LoVo (cell line): ENCODE measurements at regions not wholly inside any gene's neighbourhood (a gene's known extent, or its start where the extent isn't known, plus 50 kb on each side); places are given as distances from the start of the nearest gene placed in this dataset.

ENCODE experiments used
- DNase-seq: peaks from one replicate; pipeline ENCODE4 v3.0.0-alpha.2; 2016; ENCODE audit warnings: low spot score

DNA sequence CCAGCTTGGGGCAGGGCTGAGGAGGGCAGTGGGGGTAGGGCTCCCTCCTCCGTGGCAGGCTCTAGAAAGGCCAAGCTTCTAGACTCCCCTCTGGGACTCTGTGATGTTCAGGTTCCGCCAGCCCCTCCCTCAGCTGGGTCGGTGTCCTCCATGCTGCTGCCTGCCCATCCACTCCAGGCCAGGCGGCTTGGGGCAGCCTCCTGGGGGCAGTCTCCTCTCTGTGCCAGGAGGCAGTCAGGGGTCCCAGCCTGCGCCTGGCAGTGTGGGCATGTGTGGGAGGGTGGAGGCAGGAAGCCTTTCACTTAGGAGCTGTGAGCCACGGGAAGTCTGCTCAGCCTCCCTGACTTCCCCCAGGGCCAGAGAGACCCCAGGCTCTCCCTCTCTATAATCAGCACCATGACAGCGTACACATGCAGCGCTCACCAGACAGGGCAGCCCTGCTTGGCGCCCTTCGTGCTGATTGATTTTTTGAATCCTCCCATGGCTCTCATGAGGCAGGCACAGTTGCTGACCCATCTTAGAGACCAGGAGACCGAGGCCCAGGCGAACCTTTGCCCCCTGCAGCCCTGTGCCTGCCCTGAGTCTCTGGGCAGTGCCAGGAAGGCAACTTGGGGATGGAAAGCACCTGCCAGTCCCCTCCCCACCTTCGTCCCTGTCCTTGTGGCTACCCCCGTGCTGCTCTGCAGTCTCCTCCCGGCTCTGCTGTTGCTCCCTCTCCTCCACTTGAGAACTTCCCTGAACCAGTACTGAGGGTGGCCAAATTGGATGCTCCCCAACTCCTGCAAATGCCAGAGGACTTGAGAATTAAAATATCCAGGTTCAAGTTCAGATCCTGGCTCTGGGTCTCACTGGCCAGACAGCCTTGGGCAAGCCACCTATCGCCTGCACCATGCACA, 234.7 kb upstream of the GSE1 start:
- no peak for DNase-seq

DNA sequence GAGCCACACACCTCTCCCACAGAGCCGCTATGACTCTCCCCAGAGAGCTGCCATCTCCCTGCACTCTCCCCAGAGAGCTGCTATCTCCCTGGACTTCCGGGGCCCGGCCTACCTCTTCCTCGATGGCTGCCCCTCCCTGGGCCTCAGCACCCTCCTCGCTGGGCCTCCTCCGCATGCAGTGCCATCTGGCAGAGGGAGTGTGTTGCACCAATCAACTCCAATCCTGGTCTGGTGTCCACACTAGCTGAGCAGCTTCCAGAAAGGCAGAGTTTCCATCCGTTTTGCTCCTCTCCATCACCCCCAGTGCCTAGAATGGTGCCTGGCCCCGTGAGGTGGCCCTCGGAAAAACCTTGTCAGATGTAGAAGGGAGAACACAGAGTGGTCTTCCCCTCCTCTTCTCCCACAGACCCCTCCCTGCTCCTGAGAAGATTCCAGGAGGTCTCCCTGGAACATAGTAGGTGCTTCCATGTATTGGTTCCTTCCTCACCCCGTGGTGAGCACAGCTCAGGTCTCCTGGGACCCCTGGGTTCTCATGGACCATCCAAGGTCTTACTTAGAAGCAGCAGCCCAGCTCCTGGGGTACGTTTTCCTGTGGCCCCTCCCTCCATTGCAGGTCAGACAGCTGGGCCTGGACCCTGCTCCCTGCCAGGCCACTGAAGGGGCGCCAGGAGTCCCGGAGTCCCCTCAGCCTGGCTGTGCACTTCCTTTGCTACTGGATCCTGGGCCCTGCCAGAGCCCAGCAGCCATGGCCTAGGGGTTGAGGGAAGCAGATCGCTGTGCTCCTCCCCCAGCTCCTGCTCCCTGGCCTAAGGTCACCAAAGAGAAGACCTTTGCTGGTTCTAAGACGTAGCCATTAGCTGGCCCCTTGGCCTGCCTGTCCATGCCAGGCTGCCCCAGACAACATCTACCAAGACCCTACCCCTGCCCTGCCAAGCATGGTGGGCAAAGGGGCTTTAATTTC, 233.8 kb upstream of the GSE1 start:
- DNase-seq = no peak

DNA sequence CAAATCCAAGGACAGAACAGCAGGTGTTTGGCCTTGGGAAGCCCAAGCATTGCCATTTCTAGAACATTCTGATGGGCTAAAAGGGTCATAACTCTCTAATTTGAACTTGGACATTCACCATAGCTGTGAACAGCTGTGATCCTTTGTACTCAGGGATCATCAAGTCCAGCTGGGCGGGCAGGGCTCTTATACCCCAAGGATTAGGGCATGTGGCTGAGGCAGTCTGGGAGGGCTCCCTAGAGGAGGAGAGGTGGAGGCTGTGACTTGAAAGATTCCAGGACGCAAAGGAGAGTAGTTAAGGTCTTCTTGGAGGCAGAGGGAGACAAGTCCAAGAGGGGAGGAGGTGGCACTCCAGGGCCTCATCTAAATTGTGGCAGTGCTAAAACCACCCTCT, 233.1 kb upstream of the GSE1 start:
- DNase-seq = no peak

DNA sequence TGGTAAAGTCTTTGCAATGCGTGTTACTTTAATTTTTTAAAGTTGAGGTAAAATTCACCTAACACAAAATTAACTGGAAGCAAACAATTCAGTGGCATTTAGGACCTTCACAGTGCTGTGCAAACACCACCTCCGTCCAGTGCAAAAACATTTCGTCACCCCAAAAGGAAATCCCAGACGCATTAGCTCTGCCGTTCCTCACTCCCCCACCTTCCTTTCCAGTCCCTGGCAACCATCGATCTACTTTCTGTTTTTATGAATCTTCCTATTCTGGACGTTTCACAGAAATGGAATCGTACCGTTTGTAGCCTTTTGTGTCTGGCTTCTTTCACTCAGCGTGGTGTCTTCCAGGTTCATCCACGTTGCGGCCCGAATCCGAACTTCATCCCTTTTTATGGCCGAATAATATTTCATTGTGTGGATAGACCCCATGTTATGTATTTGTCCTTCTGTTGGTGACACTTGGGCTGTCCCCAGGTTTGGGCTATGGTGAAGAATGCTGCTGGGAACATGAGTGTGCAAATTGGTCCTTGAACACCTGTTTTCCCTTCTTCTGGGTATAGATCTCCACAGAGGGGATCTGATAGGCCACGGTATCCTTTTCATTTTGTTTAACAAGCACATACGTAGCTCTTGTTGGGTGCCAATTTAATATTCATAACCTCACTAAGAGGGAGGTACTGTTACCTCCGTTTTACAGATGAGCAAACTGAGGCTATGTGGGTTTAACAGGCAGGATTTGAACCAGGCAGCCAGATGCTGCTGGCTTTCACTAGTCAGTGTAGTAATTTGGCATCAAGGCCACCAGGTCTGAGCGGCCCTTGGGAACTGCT, 232.0 kb upstream of the GSE1 start:
- no peak for DNase-seq

DNA sequence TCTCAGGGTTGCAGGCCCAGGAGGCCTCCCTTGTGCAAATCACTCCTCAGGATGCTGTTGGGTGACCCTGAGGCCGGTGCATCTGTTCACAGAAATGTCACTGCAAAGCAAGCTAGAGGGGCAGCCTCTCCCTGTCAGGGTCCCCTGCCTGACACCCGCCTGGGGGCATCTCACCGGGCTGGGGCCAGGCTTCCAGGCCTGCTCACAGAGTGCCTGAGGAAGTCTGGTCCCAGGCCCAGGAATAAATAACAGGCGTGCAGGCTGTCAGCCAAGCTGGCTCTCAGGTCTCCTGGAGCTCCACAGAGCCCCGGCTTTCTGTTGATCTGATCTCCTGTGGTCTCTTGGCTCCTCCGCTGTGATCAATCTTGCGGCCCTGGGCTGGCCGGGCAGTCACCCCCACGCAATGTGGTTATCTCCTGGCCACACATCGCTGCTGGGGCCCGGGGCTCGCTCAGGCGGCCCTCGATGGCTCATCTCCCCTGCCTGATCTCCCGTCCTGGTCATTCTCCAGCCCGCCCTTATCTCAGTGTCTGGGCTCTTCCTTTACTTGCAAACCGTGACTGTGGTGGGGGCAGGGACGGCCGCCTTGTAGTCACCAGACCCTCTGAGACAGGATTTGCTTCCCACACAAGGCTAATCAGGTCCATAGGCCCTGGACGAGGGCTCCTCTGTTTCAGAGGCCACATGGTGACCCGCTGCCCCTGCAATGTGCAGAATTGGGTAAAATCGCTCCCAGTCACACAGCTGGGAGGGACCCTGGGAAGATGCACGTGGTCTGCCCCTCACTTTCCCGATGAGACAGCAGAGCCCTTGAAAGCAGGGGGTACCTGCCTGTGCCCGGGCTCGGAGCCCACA, 231.2 kb upstream of the GSE1 start:
- no peak for DNase-seq

DNA sequence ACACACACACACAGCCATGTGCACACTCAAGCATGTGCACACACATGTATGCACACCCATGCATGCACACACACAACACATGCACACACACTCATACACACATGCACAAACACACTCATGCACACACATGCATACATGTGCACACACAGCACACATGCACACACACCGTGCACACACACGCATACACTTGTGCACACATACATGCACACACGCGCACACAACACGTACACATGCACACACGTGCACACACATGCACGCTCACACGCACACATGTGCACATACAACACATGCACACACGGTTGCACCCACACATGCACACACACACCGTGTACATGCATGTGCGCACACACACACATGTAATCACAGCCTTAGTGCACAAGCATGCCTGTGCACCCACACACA, 230.4 kb upstream of the GSE1 start:
- no peak for DNase-seq

DNA sequence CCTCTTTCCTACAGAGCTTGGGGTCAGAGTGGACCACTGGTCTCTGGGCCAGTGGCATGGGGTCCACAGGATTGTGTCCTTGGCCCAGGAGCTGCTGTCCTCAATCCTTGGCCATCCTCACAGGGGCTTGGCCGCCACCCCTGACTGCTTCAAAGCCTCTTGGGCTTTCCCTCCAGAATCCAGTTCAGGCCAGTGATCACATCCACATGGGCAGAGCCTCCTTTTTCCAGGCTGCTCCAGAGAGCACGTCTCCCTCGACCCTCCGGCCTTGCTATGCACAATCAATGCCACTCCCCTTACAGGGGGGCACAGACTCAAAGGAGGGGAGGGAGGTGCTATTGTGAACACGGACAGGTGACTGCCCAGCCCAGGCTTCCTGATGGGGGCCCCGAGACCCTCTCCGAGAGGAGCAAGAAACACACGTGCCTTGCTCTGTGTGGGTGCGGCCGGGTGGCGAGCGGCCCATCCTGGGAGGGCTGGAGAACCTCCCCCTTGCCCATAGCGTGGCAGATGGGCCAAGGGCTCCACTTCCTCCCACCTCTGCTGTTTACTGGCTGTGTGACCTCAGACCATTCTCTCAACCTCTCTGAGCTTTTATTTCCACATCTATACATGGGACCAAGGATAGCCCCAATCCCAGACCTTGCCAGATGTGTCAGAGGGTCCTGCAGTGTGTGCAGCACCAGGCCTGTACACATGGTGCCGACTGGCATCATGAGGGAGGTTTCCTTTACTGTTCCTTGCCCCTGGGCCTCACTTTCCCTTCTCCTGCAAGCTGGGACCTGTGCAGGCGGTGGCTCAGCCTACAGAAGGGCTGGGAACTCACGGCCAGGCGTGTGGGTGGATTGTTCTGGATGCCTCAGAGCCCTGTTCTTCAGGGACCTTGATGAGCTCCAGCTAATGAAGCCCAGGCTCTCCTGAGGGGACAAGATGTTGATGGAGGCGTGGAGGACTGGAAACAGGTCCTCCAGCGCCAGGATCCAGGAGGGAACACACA, 229.0 kb upstream of the GSE1 start:
- no peak for DNase-seq

DNA sequence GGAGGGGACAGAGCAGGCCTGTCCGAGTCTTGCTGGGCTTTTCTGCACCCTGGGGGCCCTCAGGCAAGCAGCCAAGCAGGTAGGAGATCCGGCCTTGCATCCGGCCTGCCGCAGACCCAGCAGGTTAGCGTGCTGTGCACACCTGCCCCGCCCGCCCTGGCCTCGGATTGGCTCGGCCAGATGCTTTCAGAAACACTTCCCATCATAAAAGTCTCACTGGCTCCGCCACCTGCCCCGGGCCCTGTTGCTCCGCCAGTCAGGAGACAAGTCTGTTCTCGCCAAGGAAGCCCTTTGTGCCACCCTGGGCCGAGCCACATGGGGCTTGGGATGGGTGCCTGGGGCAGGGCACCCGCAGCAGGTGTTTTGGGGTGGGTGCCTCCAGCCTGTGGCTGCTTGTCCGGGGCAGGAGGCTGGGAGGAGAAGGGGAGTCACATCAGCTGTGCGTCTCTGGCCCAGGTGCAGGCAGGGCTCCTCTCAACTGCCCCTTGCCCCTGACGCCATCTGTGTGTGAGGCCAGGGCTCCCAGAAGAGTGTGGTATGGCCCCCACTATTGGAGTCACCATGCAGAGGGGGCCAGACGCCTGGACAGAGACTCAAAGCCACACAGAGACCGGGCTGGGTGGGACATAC, 228.2 kb upstream of the GSE1 start:
- no peak for DNase-seq

DNA sequence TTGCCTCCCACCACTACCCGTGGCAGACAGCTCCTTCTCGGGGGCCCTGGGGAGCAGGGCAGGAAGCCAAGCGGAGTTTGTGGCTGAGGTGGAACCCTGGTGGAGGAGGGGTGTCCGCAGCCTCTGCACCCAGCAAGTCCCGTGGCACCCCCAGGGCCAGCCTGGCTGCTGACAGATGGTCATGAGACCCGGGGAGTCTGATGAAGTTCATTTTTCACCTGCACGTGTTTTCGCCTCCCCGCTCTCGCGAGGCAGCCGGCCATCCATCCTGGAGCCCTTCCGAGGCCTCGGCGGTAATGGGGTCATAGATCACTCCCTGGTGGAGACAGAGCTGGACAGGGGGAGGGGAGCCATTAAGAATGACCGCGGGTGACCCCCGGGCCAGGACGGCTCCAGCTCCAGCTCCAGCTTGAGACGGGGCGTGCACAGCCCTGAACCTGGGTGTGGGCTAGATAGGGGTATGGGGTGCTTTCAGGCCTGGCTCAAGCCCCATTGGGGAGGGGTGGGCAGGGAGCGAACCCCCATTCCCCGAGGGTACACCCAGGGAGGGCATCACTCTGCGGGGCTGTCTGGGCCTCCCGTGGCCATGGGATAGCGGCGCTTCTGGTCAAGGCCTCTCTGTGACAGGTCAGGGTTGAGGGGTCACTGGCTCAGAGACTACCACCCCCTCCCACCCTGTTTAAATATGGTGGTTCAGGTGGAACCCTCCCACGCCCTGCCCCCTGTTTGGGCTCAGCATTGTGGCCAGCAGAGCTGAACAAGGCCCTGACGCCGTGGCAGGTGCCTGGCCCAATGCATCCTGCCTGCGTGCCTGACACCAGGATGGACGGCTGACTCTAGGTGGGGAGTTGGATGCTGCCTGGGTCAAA, 227.4 kb upstream of the GSE1 start:
- no peak for DNase-seq

DNA sequence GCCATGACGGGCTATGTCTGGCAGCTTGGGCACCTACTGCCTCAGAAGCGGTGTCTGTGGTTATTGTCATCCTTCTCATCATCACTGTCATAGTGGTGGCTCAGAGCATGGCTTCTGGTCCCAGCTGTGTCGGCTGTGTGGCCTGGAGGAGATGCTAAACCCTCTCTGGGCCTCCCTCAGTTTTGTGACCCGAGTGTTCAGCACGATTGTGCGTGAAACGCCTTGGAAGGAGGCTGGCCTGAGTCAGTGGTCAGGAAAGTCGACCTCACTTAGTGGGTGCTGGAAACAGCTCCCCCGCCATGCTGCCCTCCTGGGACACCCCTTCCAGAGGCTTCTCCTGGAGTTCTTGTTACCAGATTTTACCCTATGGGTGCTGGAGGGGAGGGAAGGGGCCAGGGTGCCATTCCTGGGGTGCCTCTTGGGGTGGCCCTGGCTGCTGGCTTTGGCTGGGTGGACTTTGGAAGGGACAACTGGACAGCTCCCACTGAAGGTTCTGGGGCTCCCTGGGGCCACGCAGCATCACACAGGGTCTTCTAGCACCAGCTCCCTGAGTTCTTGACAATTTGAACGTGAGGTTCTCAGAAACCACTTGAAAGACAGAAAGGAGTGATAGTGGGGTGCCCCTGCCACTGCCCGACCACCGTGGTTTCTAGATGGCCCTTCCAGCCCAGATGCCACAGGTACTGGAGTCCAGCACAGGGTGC, 226.5 kb upstream of the GSE1 start:
- no peak for DNase-seq

DNA sequence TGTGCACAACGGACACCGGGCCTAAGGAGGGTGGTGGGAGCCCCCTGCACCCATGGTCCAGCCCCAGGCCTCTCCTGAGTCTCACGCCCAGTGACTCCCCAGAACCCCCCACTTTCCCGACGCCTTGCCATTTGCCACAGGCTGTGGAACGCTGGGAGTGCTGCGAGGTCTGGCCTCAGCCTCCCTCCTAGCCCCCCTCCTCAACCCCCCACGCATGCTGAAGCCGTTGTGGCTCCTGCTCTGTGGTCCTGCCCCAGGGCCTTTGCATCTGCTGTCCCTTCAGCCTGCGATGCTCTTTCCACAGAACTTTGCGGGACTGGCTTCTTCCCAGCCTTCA, 226.0 kb upstream of the GSE1 start:
- DNase-seq = no peak

DNA sequence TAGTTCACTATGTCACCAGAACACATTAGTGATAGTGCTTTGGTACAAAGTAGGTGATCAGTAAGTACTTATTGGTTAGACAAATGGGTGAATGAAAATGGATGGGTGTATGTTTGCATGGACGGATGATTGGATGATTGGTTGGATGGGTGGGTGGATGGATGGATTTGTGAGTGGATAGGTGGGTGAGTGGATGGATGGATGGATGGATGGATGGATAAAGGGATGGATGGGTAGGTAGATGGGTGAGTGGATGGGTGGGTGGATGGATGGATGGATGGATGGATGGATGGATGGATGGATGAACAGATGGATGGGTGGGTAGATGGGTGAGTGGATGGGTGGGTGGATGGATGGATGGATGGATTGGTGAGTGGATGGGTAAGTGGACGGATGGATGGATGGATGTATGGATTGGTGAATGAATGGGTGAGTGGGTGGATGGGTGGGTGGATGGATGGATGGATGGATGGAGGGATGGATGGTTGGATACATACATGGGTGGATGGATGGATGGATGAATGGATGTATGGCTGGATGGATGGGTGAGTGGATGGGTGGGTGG, 225.3 kb upstream of the GSE1 start:
- no peak for DNase-seq

DNA sequence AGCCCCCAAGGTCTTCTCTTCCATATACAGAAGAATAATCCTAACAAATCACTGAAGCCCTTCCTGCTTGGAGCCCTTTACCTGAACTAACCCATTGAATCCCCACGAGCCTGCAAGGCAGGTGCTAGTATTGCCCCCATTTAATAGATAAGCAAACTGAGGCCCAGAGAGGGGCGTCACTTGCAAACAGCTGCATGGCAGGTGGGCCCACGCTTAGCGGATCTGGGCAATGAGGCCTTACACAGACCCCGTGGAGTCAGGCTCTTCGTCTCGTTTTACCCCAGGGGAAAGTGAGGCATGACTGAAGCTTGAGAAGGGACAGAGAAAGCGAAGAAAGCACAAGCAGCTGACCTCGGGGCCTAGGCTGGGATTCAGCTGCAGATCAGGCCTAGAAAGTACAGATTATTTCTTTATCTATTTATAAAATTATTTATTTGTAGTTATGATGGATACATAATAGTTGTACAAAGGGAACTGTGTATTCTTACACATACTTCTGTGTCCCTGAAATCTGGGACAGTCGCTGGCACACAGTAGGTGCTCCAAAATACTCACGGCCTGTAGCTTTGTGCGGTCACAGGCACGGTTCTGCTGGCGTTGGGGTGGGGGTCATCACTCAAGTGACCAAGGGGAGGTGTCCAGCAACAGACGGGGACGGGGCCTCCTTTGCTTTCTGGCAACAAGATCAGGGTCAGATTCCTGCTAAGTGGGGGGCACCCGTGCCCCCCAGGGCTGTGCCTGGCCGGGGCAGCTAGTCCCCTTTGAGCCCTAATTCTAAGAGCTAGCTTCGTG, 223.2 kb upstream of the GSE1 start:
- DNase-seq = no peak

DNA sequence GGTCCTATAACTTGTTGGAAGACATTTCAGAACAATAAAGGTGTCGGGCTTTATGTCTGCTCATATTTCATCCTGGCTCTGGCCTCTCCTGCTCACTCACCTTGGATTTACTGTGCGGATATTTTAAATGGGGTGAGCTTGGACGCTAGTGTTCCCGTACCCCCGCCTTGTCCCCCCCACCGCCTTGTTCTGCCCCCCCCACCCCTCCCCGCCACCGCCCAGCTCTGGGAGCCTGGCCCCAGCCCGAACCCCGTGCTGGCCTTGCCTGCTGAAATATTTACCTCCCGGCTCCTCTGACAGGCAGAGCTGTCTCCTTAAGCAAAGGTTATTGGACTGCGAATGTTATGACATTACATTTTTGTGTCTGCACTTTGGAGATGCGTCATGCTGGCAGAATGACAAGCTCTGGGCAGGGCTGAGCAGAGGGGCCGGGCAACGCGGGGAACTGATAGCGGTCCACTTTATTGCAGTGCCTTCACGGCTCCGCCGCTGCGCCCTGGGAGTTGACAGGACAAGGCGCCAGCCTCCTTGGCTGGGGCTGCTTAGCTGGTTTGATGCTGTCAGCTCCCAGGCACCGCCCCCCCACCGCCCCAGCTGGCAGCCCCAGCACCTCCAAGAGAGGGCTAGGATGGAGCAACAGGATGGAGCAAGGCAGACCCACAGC, 222.5 kb upstream of the GSE1 start:
- DNase-seq = peak; percentile 84

DNA sequence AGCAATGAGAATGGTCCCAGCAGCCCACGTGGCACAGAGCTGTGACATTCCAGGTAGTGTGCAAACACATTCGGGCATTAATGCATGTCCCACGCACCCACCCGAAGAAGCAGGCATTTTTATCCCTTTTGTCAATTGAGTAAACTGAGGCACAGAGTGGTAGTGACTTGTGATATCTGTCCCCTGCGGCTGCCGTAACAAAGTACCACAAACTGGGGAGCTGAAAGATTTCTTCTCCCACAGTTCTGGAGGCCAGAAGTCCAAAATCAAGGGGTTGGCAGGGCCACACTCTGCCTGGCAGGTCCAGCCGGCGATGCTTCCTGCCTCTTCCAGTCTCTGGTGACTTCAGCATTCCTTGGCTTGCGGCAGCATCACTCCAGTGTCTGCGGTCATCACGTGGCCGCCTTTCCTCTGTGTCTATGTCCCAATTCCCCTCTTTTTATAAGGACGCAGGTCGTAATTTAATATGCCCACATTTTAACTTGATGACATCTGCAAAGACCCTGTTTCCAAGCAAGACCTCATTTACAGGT, 221.9 kb upstream of the GSE1 start:
- DNase-seq = no peak
